Psoas muscle (tissue), 7 donors: ENCODE measurements at regions not wholly inside any gene's neighbourhood (a gene's known extent, or its start where the extent isn't known, plus 50 kb on each side); places are given as distances from the start of the nearest gene placed in this dataset.

ENCODE experiments used
- ATAC-seq, 4 donors: fragments of 200-7000 bp; cut with Tn5 transposase; one replicate each; pipeline ENCODE4 v1.9.1; 2020; ENCODE audit warnings: moderate library complexity in 3 of 4, mild to moderate bottlenecking in 2 of 4
- DNase-seq, 2 donors: peaks; one replicate each; pipeline ENCODE4 v3.0.0-alpha.2; 2020
- H3K27ac ChIP-seq: fragments of 200-600 bp; one replicate; pipeline ENCODE4 v1.8.0; 2022
- H3K27me3 ChIP-seq, 3 donors: fragments of 200-600 bp in 1 of 3; one replicate each; pipeline versions ENCODE4 v1.6.1 to v1.8.0; 2013 to 2022; ENCODE audit warnings: low read length in 2 of 3, mild to moderate bottlenecking in 2 of 3, moderate library complexity in 1 of 3; ENCODE audit not compliant: insufficient read depth in 3 of 3
- H3K36me3 ChIP-seq, 2 donors: fragments of 200-600 bp in 1 of 2; one replicate each; pipeline versions ENCODE4 v1.6.1 to v1.8.0; 2013 to 2022; ENCODE audit warnings: low read depth in 1 of 2, mild to moderate bottlenecking in 1 of 2, moderate library complexity in 1 of 2; ENCODE audit not compliant: insufficient read depth in 1 of 2
- H3K4me1 ChIP-seq: fragments of 200-600 bp; one replicate; pipeline ENCODE4 v1.8.0; 2022
- H3K4me3 ChIP-seq: fragments of 200-600 bp; one replicate; pipeline ENCODE4 v1.8.0; 2022; ENCODE audit warnings: mild to moderate bottlenecking
- H3K9me3 ChIP-seq: fragments of 200-600 bp; one replicate; pipeline ENCODE4 v1.8.0; 2022
- whole genome bisulfite sequencing, 3 donors: extraction: QIAGEN DNeasy Blood & Tissue Kit; methylation state at CpG; one replicate each; pipeline versions ENCODE4 v1.1.6 to v1.1.7; 2013; 5-methylcytosine and 5-hydroxymethylcytosine counted together
- intact Hi-C, 2 donors: fragments of 100-400 bp; cut with DNase I; formaldehyde crosslinking; loops; one replicate each; pipeline versions ENCODE4 v1.11.0 to v1.14.2; 2022
- TF ChIP-seq, protein P1 (sequence below): fragments of 200-600 bp; IDR thresholded peaks from one replicate; pipeline ENCODE4 v1.8.0; 2022; ENCODE audit warnings: antibody characterized with exemption
- donor health status: healthy with polysubstance abuse.
- donor health status: DM: no; HTN: no; CAD: no; lungs with moderate emphysema.
- donor health status: Bipolar disorder and iron deficiency.
- donor health status: healthy.
- donor health status: DM: yes; HTN: yes; CAD: no.
- donor health status: DM: no; HTN: no; CAD: no.
- donor health status: DM: yes; HTN: yes; CAD: no.

GRCh38 chr1:62951428-62951827 lies 167.5 kb downstream of the ATG4C start:
- H3K36me3 ChIP-seq: no peaks in the 10 kb centered on the region
- ATAC-seq (no peak), DNase-seq (no peak)
- no peak overlapping the region for H3K27ac ChIP-seq
- peaks cover 0 to 9% (median 2%) of the 10 kb centered on the region in 3 donors for H3K27me3 ChIP-seq
- no peaks in the 10 kb centered on the region for H3K9me3 ChIP-seq
- intact Hi-C loops: no loop called here
- WGBS, 3 donors: 47 to 61% (median 49%) methylated on average over 3 of the region's 3 CpGs
- H3K4me3 ChIP-seq: no peak overlapping the region
- TF ChIP-seq, protein P1, sequence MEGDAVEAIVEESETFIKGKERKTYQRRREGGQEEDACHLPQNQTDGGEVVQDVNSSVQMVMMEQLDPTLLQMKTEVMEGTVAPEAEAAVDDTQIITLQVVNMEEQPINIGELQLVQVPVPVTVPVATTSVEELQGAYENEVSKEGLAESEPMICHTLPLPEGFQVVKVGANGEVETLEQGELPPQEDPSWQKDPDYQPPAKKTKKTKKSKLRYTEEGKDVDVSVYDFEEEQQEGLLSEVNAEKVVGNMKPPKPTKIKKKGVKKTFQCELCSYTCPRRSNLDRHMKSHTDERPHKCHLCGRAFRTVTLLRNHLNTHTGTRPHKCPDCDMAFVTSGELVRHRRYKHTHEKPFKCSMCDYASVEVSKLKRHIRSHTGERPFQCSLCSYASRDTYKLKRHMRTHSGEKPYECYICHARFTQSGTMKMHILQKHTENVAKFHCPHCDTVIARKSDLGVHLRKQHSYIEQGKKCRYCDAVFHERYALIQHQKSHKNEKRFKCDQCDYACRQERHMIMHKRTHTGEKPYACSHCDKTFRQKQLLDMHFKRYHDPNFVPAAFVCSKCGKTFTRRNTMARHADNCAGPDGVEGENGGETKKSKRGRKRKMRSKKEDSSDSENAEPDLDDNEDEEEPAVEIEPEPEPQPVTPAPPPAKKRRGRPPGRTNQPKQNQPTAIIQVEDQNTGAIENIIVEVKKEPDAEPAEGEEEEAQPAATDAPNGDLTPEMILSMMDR: no peak
- H3K4me1 ChIP-seq: no peaks in the 10 kb centered on the region

GRCh38 chr1:62952596-62952995 lies 168.7 kb downstream of the ATG4C start:
- Histone ChIP-seq H3K36me3 (no peaks in the 10 kb centered on the region), H3K9me3 (no peaks in the 10 kb centered on the region), H3K4me1 (no peaks in the 10 kb centered on the region), H3K27me3 (peaks cover 0 to 9% (median 2%) of the 10 kb centered on the region in 3 donors), H3K4me3 (no peak overlapping the region), H3K27ac (no peak overlapping the region)
- intact Hi-C loops: no loop called here
- TF ChIP-seq, protein P1: no peak
- 92 to 94% (median 93%) methylated on average over 1 of the region's 1 CpG for WGBS, 3 donors
- DNase-seq (no peak), ATAC-seq (no peak)

DNA sequence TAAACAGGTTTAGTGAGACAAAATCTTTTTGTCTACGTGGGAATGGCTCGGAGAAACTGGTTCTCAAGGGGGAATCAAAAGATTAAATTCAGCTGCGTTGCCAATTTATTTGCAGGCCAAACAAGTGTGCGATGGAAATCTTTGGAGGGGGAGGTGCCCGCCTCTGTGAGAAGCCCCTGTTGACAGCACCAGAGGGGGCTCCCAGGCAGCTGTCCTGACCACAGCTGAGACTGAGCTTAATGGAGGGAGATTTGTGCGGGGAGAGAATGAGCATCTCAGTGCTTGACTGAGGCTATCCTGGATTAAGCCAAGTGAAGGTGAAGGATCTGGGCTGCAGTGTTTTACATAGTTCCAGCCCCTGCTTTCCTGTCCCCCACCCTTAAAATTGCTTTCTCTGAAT lies 169.7 kb downstream of the ATG4C start:
- no peak overlapping the region for H3K4me3 ChIP-seq
- ATAC-seq (no peak), DNase-seq (no peak)
- H3K27ac ChIP-seq: no peak overlapping the region
- no peaks in the 10 kb centered on the region for H3K36me3 ChIP-seq
- H3K4me1 ChIP-seq: no peaks in the 10 kb centered on the region
- H3K27me3 ChIP-seq: peaks cover 0 to 9% (median 2%) of the 10 kb centered on the region in 3 donors
- intact Hi-C loops: no loop called here
- H3K9me3 ChIP-seq: no peaks in the 10 kb centered on the region
- TF ChIP-seq, protein P1: no peak
- WGBS, 3 donors: 11 to 15% (median 12%) methylated on average over 6 of the region's 6 CpGs

- intact Hi-C loops: no loop called here
- Histone ChIP-seq H3K27me3 (peaks cover 0 to 9% (median 2%) of the 10 kb centered on the region in 3 donors), H3K27ac (no peak overlapping the region), H3K4me3 (no peak overlapping the region), H3K9me3 (no peaks in the 10 kb centered on the region), H3K4me1 (no peaks in the 10 kb centered on the region), H3K36me3 (no peaks in the 10 kb centered on the region)
- no peak for DNase-seq
- WGBS, 3 donors: 60 to 68% (median 67%) methylated on average over 7 of the region's 7 CpGs
- TF ChIP-seq, protein P1: no peak
- no peak for ATAC-seq
Measured at GRCh38 chr1:62954758-62955157, 170.8 kb downstream of the ATG4C start.

- 59 to 69% (median 64%) methylated on average over 1 of the region's 1 CpG for WGBS, 3 donors
- Histone ChIP-seq H3K4me3 (no peak overlapping the region), H3K27ac (no peak overlapping the region), H3K9me3 (no peaks in the 10 kb centered on the region), H3K27me3 (peaks cover 0 to 9% (median 2%) of the 10 kb centered on the region in 3 donors), H3K36me3 (no peaks in the 10 kb centered on the region), H3K4me1 (no peaks in the 10 kb centered on the region)
- no peak for ATAC-seq
- DNase-seq: no peak
- intact Hi-C loops: no loop called here
- TF ChIP-seq, protein P1: no peak
Measured at GRCh38 chr1:62955666-62956065, 171.7 kb downstream of the ATG4C start.
